ENCODE measurements at regions not wholly inside any gene's neighbourhood (a gene's known extent, or its start where the extent isn't known, plus 50 kb on each side); places are given as distances from the start of the nearest gene placed in this dataset.
"Not testable (repeated sequence)": the region's sequence is repeated elsewhere in the genome, so short reads cannot be mapped to it uniquely, and the experiment has no call there.

DNA sequence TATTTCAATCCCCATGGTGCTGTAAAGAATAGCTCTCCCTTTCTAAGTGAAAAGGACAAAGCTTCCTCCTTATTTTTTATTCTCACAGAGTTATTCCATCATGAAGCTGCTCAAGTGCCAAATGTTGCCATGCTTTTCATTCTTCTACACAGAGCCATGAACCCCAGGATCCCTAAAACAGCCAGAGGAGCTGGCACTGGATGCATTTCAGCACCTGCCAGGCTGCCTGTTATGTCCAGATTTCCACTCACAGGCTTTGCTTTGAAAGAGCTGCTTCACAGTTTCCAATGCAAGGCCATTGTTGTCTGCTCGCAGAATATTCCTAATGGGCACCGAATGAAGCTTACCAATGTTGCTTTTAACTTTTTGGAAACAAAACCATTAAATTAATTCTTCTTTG lies 256.2 kb upstream of the NPSR1 start:
- DNase-seq = no peak

DNA sequence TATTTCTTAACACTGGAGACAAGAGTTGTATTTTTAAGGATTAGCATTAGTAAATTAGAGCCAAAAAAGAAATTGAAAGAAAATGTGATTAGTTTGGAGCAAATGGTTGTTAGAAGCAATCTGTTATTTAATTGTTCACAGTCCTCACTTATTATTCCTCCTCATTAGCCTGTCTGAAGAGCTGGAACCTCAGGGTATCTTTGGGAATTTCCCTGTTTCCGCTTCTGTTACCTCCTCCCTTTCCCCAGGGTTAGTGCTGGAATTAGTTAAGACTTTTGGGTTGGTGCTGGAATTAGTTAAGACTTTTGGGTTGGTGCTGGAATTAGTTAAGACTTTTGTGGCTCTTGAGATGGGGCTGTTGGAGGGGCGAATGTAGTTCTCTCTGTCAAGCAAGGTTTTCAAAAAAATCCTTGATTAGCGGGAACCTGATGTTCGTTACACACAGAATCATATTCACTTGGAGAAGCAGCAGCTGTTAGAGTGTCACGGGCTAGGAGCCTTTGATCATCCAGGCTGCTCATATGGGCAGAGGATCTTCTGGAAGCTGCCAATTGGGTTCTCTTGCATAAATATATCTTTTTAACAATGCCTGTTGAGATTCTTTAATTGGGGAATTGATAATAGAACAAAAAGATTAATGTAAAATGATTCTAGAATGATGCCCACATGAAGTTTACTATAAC lies 251.0 kb upstream of the NPSR1 start:
- DNase-seq = no peak

DNA sequence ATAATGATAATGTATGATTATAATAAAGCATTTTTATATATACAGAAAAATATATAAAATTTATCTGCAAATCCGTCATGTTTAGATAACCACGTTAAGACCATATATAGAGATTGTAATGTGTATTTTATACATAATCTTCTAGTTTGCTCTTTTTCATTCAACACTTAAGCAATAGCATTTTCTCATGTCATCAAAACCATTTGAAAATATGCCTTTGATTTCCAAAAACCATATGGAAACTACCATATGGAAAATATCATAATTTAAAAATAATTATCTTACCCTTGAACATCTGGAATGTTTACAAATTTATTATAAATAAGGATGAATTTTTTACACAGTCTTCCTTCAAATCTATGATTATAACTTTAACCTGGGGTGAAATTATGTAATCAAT lies 250.4 kb upstream of the NPSR1 start:
- DNase-seq = no peak

DNA sequence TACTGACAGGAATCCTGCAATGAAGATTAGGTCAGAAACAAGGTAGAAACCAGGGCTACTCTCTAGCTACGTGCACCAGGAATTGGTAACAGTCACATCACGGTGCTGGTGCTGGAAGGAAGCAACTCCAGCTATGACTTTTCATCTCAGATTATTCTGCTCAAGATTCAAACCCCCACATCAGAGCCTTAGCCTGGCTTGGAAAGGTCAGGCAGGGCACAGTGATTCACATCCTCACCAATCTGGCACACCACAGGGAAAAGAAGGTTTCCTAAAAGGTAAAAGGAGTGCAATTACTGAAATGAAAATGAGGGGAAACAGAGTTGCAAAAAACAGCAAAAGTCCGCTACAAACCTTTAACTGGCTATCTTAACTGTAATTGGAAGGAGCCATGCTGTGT lies 240.2 kb upstream of the NPSR1 start:
- no peak for DNase-seq

DNA sequence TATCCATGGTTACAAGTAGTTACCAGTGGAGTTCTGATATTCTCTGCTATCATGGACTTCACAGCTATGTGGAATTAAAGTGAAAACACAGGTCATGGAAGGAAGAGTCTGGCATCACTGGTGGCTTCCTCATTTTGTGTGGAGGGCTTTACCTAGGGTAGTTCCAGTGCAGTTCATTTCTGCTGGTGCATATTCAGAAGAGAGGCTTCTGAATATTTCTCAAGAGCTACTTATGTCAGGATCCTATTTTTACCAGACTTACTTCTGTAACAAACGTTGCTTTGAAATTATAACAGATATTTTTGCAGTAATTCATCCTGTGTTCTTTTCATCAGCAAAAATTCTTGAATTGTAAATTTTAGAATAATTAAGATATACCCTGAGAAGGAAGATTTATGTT lies 236.5 kb upstream of the NPSR1 start:
- DNase-seq = no peak

DNA sequence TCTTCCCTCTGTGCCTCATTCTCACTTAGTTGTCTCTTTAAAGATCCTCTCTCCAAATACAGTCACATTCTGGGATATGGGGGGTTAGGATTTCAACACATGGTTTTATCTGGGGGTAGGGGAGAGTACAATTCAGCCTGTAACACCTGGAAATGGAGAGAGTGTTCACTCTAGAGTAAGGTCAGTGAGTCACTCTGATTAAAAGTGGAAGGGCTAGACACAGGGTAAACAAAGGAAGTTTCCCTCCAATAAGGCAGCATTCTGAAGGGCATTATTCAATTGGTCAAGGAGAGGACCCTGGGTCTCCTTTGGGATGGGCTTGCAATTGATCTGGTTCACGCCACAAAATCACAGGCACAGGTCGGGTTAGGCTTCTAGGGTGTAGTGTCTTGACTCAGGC lies 232.8 kb upstream of the NPSR1 start:
- DNase-seq = no peak

DNA sequence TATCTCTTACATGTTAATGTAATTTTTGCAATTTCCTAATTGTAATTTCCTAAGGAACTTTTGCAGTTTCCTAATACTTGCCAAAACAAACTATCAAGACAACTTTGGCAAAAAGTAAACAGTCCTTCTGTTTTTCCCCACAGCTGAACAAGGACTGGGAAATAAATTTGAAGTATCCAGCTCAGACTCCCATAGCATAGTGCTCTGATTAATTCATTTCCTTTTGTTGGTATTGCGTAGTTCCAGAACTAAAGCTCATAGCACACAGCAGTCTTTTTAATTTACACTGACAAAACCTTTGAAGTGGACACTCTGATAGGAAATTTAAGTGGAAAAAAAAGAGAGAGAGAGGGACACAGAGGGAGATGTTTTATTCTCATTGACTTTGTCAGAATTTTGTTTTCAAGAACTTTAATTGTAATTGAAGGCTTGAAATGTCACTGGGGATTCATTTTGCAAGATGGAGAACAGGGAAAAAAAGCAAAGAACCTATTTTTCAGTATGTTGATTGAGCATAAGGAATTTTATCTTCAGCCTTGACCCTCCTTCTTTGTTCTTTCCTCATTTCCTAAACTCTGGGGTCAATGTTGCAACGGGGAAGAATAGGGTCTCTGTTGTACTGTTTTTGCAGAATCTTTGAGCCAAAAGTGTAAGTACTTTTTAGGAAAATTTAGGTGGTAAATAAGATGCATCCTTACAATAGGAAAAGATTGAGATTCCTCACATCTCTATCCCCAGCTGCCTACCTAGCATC lies 232.2 kb upstream of the NPSR1 start:
- DNase-seq = no peak

DNA sequence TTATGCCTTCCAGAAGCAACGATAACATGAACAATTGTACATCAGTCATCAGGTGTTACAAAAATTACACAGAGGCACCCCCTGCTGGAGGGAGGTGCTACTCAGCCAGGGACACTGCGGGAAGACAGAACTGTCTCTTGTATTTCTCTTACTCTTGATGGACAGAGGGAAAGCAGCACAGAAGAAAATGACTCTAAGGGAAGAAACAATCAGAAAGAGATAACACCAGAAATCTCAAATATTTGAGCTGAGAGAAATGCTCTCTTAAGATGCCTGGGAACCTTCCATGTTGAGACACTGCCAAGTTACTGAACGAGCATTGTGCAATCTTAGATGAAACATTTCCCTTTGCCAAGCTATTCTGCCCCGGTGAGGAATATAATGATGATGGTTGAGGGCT lies 227.6 kb upstream of the NPSR1 start:
- DNase-seq = no peak

DNA sequence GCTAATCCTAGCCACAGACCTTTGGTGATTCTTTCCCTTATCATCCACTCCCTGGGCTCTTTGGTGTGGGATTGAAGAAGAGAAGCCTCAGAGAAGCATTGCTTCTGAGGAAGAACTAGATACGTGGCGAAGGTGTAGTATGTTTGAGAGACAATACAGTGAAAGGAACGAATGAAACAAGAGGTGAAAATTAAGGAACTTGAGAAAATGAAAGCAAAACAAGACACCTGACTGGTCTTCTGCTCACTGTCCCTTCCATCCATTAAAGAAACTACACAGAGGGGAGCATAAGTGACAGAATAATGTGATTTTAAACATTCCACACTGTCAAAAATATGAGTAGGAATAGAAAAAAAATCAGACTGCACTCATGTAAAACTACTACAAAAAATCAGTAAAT lies 219.6 kb upstream of the NPSR1 start:
- DNase-seq = no peak

DNA sequence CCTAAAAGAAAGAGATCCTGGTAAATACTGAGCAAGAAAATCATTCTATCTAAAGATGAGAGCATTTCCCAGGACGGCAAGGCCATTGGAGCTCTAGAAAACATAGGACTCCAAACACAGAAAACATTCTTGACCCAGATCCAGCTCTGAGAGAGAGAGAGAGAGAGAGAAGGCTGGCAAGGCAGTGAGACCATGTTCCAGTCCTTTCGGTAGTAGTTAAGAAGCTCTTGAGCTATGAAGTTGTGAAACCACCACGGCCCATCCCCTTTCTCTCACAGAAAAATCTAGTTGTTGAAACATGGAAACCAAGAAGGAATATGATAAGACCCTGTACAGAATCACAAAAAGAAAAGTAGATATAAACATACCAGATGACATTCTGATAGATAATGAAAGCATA lies 212.4 kb upstream of the NPSR1 start:
- DNase-seq = no peak

DNA sequence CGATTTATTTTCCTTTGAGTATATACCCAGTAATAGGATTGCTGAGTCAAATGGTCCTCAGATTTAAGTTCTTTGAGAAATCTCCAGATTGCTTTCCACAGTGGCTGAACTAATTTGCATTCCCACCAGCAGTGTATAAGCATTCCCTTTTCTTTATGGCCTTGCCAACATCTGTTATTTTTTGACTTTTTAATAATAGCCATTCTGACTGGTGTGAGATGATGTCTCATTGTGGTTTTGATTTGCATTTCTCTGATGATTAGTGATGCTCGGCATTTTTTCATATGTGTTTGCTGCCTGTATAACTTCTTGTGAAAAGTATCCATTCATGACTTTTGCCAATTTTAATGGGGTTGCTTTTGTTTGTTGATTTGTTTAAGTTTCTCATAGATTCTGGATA lies 209.5 kb upstream of the NPSR1 start:
- DNase-seq = not testable (repeated sequence)

DNA sequence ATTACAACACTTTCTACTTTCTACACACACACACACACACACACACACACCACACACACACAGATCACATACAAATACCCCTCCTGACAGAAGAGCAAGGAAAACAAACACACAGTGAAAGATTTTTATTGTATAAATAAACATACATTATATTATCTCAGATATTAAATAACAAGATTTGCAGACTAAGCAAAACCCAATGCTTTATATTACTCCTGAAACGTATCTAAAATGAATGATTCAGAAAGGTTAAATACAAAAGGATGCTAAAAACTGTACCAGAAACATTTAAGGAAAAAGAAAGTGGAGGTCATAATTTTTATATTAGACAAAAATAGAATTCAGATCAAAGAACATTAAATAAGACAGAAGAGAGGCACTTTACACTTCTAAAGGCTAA lies 208.3 kb upstream of the NPSR1 start:
- no peak for DNase-seq

DNA sequence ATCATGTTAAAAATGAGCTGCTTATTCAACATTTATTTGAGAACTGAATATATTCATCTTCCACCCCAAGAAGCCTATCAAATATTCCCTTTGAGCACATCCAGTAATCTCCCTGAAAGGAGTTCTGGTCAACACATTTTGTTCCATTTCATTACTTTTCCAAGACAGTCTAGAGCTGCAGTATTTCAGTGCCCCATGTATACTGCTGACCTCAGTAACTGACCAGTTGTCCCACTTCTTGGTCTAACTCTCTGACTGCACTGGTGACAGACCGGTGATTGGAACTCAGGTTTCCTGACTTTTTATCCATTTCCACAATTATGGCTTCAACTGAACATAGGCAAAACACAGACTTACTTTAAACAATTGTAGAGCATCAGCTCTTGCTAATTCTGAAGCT lies 206.8 kb upstream of the NPSR1 start:
- no peak for DNase-seq

DNA sequence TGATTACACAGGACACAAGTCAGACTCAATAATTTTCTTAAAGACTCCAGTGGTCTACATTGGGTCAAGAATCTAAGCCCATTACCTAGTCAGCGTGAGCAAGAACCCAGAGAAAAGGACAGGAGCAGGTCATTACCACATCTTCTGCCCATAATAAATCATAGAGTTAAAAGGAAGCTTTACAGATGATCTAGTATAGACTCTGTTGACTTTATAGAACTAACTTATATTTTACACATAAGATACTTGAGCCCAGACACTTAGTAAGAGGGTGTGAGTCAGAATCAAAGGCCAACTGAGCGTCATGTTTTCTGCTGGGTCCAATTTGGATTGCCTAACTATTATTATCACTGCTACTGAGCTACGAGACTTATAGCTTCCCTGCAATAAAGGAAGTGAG lies 206.1 kb upstream of the NPSR1 start:
- DNase-seq = no peak

DNA sequence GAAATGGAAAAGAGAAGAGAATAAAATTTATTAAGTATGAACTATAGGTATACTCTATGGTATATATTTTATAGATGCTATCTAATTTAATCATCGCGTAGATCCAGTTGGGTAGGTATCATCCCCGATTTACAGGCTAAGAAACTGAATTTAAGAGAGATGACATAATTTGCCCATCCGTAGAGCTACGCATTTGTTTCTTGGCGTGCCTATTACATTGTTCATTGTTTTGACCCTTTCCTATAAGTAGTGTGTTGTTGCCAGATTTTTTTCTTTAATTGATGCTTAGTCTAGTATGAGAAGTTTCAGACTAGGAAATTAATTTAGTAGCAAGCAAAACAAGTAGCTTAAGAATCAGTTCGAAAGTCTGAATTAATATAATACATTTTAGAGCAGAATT lies 205.7 kb upstream of the NPSR1 start:
- DNase-seq = no peak

DNA sequence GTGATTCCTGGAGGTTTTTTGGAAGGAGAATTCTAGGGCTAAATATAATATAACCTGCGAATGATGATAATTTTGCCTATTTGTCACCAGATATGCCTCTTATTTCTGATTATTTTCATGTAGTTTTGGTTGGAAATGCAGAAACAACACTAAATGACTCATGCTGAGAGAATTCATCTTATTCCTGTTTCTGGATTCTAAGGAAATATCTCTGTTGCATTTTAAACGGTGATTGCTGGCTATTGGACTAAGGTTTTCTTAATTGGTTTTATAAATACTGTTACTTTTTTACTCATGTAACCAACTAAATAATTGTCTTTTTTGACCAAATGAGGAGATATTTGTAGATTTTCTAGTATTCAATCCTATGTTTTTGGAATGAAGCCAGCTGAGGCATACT lies 204.9 kb upstream of the NPSR1 start:
- DNase-seq = no peak

DNA sequence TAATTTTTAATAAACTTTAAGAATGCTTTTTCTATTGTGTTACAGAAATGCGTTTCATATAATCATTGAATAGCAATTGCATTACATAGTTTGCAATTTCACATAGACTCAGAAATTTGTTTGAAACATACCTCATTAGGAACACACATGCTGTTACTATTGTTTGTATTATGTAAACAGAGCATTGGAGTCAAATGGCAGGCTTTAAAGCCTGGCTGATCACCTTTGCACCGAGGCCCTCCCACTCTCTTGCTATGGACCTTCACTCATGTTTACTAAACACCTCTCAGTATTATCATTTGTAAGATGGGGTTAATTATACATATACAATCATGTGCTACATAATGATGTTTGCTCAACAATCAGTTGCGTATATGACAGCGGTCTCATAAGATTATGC lies 203.6 kb upstream of the NPSR1 start:
- DNase-seq = no peak

DNA sequence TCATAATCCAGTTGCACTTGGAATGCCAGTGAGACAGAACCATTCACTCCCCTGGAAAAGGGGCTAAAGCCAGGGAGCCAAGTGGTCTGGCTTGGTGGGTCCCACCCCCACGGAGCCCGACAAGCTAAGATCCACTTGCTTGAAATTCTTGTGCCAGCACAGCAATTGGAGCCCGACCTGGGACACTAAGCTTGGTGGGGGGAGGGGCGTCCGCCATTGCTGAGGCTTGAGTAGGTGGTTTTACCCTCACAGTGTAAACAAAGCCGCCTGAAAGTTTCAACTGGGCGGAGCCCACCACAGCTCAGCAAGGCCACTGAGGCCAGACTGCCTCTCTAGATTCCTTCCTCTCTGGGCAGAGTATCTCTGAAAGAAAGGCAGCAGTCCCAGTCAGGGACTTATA lies 200.7 kb upstream of the NPSR1 start:
- no peak for DNase-seq

DNA sequence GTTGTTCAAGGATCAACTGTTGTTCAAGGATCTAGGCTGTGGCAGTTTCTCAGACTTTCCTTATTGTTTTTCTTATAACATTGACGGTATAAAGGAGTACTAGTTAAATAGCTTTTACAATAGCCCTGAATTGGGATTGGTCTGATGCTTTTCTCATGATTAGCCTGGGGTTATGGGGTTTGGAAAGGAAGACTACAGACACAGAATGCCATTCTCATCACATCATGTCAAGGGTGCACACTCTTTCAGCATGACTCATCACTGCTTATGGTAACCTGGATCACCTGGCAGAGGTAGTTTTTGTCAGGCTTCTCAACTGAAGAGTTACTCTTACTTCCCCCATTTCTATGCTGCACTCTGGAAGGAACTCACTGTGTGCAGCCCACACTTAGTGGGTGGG lies 194.2 kb upstream of the NPSR1 start:
- no peak for DNase-seq

DNA sequence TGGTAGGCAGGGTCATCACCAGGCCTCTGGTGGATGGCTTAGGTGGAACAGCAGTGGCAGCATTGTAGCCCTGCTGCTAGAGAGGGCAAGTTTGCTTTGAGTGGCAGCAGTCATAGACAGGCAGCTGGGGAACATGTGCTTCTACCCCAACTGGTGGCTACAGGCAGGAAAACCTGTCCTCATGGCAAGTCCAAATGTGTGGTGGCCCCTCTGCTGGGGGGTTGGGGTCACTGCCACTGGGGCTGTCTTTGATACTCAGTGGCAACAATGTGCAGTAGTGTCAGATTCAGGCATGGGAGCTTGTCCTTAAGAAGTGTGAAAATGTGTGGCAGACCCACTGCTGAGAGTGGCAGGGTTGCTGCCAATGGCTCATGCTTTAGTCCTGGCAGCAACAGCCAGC lies 186.2 kb upstream of the NPSR1 start:
- DNase-seq = no peak

DNA sequence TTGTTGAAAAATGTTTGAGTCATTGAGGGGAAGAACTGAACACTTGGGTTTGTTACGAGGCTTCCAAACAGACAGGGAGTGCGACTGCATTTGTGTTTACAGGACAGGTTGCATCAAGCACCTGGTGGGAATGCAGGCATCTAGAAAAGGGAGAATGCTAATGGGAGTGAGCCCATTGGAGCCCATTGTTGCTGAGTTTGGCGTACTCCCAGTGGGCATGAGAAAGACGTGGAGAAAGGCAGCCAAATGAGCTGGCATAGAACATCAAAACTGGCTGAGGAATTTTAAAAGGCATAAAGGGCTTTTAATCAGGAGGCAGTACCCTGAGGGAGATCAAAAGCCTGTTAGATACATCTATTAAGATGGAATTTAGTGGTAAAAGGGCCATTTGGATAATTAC lies 171.6 kb upstream of the NPSR1 start:
- DNase-seq = no peak

DNA sequence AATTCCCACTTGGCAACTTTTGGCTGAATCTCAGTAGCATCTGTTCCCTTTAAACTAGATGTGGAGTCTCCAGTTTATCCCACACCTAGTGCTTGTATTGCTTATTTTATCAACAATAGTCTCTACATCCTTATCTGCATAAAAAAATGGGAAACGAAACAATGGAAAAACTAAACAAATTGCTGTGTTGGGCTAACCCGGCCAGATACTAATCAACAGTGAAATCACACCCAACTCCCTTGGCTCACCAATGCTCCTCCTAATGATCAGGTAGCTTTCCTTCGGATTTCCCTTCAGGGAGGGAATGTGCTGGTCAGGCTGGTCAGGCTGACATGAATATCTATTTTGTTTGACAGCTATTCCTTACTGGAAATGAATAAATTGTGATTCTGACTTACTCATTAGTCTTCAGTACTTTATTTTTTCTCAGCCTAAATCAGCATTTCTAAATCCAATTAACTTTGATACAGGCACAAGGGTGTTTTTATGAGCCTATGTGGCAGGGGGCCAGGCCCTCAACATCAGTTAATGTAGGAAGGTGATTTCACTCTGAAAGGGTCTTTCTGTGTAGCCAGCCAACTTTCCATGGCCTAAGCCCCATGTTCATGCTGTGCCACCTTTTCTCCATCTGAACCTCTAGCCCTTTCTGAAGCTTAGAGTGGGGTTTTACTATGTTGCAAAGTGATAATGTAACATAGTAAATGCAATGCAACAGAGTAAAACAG lies 170.5 kb upstream of the NPSR1 start:
- DNase-seq = no peak

DNA sequence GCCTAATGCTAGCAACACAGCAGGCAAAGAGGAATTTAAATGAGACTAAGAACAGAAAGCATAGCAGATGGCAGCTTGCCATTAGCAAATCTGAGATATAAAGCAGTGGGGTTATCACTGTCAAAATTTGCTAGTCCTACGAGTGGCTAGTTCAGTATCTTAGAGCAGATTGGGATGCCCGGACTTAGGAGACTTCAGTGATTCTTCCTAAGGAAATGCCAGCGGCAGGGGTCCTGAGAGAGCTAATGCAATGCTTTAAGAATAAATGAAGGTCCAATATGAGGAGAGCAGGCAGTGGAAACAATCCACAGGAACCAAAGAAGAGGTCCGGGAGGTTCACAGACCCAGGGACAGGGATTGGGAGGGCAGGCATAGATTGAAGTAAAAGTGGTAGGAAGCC lies 169.3 kb upstream of the NPSR1 start:
- no peak for DNase-seq

DNA sequence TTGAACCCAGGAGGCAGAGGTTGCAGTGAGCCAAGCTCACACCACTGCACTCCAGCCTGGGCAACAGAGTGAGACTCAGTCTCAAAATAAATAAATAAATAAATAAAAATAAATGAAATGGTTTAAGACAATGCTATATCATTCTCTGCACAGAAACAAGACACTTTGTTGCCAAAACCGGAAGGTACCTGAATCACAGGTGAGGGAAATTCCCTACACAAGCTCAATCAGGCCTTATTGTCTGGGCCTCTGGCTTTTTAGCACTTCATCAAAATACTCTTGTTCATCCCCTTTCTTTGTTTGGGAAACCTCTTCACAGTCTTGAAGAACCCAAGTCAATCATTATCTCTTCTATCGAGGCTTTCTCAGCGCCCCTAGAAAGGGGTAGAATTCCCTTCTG lies 166.1 kb upstream of the NPSR1 start:
- DNase-seq = no peak
